ENCODE measurements at regions not wholly inside any gene's neighbourhood (a gene's known extent, or its start where the extent isn't known, plus 50 kb on each side); places are given as distances from the start of the nearest gene placed in this dataset.
"Not testable (repeated sequence)": the region's sequence is repeated elsewhere in the genome, so short reads cannot be mapped to it uniquely, and the experiment has no call there.

DNA sequence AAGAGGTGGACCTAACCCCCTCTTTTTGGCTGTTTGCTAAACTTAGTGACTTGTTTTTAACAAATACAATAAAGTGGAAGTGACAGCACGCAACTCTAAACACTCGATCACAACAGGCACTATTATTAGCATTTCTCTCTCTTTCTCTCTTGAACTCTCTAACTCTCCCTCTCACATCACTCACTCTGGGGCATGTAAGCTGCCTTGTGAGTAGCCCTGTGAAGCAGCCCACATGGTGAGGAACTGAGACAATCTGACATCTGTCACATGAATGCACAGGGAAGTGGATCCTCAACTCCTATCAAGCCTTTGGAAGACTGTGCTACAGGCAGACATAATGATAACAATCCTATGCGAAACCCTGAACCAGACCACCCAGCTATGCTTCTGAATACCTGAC is 609.0 kb upstream of the CNTN5 start:
- no peaks in the 10 kb centered on the region for H3K36me3 Mint-ChIP-seq
- ATAC-seq (ENCODE audit: low read depth) (no peak), DNase-seq (no peak)
- no peaks in the 10 kb centered on the region for H3K4me1 Mint-ChIP-seq
- no peaks in the 10 kb centered on the region for H3K27me3 Mint-ChIP-seq
- H3K9me3 Mint-ChIP-seq = peaks cover 2% of the 10 kb centered on the region
- H3K4me3 Mint-ChIP-seq = no peak overlapping the region
- H3K27ac Mint-ChIP-seq = no peak overlapping the region
- POLR2A ChIA-PET = no interaction called here

DNA sequence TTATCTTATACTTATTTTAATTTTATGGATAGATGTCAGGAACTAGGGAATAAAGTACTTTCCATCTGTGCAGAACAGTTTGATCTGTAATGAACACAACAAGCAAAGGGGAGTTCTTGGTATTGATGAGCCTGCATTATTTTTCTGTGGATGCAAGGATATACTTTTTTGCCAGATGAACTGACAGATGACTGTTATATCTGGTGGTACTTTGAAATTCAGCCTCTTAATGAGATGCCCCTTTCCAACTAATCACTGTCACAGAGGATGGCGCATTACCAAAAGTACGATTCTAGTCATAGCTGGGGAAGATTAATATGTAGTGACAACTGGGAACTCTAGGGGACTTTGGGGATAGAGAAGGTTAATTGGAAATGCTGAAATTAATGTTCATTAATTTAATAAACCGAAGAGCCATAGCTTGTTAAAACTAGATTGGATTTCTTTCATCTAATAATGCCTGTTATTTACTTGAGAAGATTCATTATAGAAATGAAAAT is 603.4 kb upstream of the CNTN5 start:
- DNase-seq (no peak), ATAC-seq (ENCODE audit: low read depth) (no peak)
- no peaks in the 10 kb centered on the region for H3K36me3 Mint-ChIP-seq
- H3K4me1 Mint-ChIP-seq = no peaks in the 10 kb centered on the region
- peaks cover 6% of the 10 kb centered on the region for H3K9me3 Mint-ChIP-seq
- POLR2A ChIA-PET = no interaction called here
- no peaks in the 10 kb centered on the region for H3K27me3 Mint-ChIP-seq
- H3K27ac Mint-ChIP-seq = no peak overlapping the region
- no peak overlapping the region for H3K4me3 Mint-ChIP-seq

DNA sequence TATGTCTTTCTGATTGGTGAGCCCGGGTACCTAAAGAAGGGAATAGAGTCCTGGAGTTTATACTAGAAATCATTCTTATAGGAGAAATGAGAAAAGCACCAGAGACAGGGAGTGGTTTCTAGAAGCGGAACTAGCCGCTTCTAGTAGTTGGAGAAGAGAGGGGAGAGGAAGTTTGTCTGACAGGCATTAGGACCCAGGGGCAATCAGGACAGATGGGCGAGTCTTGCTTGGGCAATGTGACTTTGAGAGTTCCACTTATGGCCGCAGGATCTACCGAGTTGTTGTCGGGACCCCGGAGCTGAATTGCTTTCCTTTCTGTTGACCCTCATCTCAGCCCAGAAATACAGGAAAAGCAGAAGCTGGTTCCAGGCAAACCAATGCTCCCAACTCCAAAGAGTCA is 596.8 kb upstream of the CNTN5 start:
- ATAC-seq (ENCODE audit: low read depth) = no peak
- POLR2A ChIA-PET = no interaction called here
- peaks cover 8% of the 10 kb centered on the region for H3K9me3 Mint-ChIP-seq

DNA sequence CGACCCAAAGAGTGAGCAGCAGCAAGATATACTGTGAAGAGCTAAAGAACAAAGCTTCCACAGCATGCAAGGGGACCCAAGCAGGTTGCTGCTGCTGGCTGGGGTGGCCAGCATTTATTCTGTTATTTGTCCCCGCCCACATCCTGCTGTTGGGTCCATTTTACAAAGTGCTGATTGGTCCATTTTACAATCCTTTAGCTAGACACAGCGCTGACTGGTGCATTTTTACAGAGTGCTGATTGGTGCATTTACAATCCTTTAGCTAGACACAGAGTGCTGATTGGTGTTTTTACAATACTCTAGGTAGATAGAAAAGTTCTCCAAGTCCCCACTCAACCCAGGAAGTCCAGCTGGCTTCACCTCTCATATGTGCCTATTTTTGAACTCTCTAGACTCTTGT is 596.0 kb upstream of the CNTN5 start:
- H3K27ac Mint-ChIP-seq; ATAC-seq (ENCODE audit: low read depth); H3K4me3 Mint-ChIP-seq; H3K27me3 Mint-ChIP-seq; DNase-seq; H3K36me3 Mint-ChIP-seq; H3K4me1 Mint-ChIP-seq; POLR2A ChIA-PET: not testable (repeated sequence)
- H3K9me3 Mint-ChIP-seq = peaks cover 11% of the 10 kb centered on the region

More for the DNA sequence above, 596.8 kb upstream of the CNTN5 start:
- Mint-ChIP-seq H3K4me1 (no peaks in the 10 kb centered on the region), H3K27me3 (no peaks in the 10 kb centered on the region), H3K27ac (no peak overlapping the region), H3K36me3 (no peaks in the 10 kb centered on the region), H3K4me3 (no peak overlapping the region)
- DNase-seq = no peak

DNA sequence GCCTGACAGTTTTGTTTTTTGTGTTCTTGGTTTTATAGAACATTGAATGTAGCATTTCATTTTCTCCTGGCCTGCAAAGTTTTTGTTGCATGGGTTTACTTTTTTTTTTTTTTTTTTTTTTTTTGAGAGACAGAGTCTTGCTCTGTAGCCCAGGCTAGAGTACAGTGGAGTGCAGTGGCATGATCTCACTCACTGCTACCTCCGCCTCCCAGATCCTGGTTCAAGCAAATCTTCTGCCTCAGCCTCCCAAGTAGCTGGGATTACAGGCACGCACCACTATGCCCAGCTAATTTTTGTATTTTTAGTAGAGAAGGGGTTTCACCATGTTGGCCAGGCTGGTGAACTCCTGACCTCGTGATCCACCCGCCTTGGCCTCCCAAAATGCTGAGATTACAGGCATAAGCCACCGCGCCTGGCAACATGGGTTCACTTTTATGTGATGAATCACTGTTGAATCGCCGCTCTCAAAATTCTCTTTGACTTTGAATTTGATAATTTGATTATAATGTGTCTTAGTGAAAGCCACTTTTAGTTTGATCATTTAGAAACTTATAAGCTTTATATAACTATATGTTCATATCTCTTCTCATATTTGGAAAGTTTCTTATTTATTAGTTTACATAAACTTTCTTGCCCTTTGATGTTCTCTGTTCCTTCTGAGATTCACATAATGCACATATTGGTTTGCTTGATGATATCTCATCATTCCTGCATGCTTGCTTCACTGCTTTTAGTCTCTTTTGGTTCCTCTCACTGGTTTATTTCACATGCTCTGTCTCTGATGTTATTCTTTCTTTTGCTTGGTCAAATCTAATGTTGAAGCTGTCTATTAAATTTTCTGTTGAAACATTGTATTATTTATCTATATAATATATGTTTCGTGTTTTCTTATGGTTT is 589.0 kb upstream of the CNTN5 start:
- Mint-ChIP-seq H3K4me3 (no peak overlapping the region), H3K27ac (no peak overlapping the region), H3K36me3 (no peaks in the 10 kb centered on the region), H3K4me1 (no peaks in the 10 kb centered on the region), H3K27me3 (no peaks in the 10 kb centered on the region), H3K9me3 (peaks cover 6% of the 10 kb centered on the region)
- no peak for ATAC-seq (ENCODE audit: low read depth)
- POLR2A ChIA-PET = no interaction called here
- no peak for DNase-seq

DNA sequence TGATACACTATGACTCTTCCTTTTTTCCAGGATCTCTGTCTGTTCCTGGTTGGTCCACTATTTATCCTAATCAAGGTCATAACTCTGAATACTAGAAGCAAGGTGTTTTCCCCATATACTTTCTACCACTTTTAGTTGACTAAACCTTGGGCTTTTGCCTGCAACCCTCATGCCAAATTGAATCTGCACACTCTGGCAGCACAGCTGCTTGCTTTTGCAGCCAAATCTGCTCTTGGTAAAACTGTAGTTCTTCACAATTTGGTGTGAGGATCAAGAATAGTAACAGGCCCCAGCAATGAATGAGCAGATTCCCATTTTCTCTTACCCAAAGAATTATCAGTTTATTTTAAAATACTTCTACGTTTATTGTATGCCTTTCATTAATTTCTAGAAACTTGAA is 586.5 kb upstream of the CNTN5 start:
- Mint-ChIP-seq H3K36me3 (no peaks in the 10 kb centered on the region), H3K27me3 (no peaks in the 10 kb centered on the region), H3K9me3 (peaks cover 4% of the 10 kb centered on the region), H3K27ac (no peak overlapping the region), H3K4me1 (no peaks in the 10 kb centered on the region), H3K4me3 (no peak overlapping the region)
- ATAC-seq (ENCODE audit: low read depth) (no peak), DNase-seq (no peak)
- POLR2A ChIA-PET = no interaction called here

DNA sequence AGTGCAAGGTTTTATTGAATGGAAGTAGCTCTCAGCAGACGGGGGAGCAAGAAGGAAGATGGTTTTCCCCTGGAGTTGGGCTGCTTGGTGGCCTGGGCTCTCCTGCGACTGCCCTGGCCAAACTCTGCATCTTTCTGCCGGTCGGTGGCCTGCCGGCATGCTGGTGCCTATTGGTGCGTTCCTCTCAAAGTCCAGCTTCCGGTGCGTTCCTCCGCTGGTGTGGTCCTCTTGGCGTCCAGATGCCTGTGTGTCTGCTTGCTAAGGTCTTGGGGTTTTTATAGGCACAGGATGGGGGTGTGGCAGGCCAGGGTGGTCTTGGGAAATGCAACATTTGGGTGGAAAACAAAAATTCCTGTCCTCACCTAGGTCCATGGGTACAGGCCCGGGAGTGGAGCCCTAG is 567.4 kb upstream of the CNTN5 start:
- DNase-seq (no peak), ATAC-seq (ENCODE audit: low read depth) (no peak)
- POLR2A ChIA-PET = no interaction called here
- no peak overlapping the region for H3K4me3 Mint-ChIP-seq
- peaks cover 2% of the 10 kb centered on the region for H3K9me3 Mint-ChIP-seq
- no peaks in the 10 kb centered on the region for H3K4me1 Mint-ChIP-seq
- no peak overlapping the region for H3K27ac Mint-ChIP-seq
- no peaks in the 10 kb centered on the region for H3K36me3 Mint-ChIP-seq
- no peaks in the 10 kb centered on the region for H3K27me3 Mint-ChIP-seq

DNA sequence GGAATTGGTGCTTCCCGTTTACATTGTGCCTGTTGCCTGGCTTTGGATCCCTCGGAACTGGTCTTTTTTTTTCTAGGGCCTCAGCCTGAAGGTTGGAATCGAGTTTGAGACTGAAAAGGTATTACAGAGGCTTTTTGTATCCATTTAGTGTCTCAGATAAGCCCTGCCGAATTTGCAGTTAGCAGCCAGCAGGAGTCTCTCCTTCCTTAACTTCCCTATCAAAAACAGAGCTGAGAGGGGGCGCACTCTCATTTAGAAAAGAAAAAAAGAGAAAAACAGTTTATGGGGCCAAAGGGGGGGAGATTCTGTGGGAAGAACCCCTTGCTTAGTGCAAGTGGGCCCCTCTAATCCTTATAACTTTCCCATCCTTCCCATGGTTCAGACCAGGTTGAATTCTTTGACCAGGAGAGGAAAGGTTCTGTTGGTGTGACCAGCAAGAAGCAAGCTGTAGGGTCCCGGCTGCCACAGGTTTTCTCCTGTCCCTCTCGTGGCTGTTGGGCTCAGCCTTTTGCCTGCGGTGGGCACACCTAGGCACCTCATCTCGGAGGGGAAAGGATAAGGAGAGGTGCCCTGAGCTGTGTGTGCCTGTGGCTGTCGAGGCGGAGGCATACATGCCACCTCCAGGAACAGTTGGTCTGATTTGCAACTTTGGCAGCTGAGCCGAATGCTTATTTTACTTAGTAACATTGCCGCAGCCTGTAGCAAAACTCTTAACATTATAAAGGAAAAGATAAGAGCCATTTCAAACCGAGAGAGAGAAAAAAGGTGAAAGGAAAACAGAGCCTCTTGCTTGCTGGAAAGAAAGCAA is 565.0 kb upstream of the CNTN5 start:
- no peaks in the 10 kb centered on the region for H3K27me3 Mint-ChIP-seq
- POLR2A ChIA-PET = no interaction called here
- H3K36me3 Mint-ChIP-seq = no peaks in the 10 kb centered on the region
- H3K4me3 Mint-ChIP-seq = no peak overlapping the region
- no peak for ATAC-seq (ENCODE audit: low read depth)
- no peak overlapping the region for H3K27ac Mint-ChIP-seq
- no peak for DNase-seq
- no peaks in the 10 kb centered on the region for H3K4me1 Mint-ChIP-seq
- H3K9me3 Mint-ChIP-seq = peaks cover 3% of the 10 kb centered on the region

DNA sequence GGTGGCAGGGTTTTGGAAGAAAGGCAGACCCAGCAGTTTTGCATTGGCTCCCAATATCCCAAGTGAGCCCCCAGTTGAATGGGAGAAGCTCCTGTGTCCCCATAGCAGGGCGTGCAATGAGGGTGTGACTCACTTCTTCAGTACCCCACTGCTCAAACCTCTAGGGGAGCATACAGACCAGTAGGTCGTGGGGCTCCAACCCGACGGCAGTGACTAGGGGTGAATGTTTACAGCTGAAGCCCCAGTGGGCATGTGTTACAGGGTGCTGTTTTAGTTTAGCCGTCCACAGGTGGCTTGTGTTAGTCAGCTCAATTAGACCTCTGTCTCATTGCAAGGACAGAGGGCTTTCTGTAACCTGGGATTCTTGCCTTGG is 564.5 kb upstream of the CNTN5 start:
- ATAC-seq (ENCODE audit: low read depth) (no peak), DNase-seq (no peak)
- H3K4me1 Mint-ChIP-seq = no peaks in the 10 kb centered on the region
- H3K36me3 Mint-ChIP-seq = no peaks in the 10 kb centered on the region
- no peak overlapping the region for H3K27ac Mint-ChIP-seq
- no peaks in the 10 kb centered on the region for H3K27me3 Mint-ChIP-seq
- H3K4me3 Mint-ChIP-seq = no peak overlapping the region
- peaks cover 5% of the 10 kb centered on the region for H3K9me3 Mint-ChIP-seq
- POLR2A ChIA-PET = no interaction called here

DNA sequence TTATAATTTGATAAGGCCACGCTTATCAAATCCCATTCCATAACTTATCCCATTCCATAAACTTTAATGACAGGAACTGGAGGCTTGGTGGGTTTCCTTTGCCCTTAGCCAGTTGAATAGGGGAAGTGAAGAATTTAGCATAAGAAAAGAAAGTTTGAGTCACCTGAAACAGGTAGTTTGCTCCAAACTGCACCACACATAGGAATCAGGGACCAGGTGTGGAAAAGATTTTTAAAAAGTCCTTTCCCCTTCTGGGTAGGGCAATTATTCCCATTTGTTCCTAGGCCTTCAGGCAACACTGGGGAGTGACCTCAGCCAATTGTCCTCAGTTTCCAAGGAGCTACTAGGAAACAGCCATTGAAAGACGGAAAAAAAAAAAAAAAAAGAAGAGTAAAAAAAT is 525.7 kb upstream of the CNTN5 start:
- Mint-ChIP-seq H3K9me3 (no peaks in the 10 kb centered on the region), H3K4me1 (no peaks in the 10 kb centered on the region), H3K4me3 (no peak overlapping the region), H3K36me3 (no peaks in the 10 kb centered on the region), H3K27me3 (no peaks in the 10 kb centered on the region), H3K27ac (no peak overlapping the region)
- ATAC-seq (ENCODE audit: low read depth) (no peak), DNase-seq (no peak)
- POLR2A ChIA-PET = no interaction called here

DNA sequence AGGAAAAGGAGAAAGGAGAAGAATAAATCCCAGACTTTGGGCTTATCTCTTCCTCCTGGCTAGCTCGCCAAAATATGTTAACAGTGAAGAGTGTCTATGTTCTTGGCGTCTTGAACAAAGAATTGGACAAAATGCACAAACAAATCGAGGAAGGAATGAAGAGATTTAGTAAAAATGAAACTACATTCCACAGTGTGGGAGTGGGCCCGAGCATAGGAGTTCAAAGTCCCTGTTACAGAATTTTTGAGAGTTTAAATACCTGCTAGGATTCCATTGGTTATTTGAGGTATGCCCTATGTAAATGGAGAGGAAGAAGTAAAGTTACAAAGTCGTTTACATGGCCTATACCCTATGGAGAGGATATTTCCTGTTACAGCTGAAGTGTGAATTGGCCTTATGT is 525.1 kb upstream of the CNTN5 start:
- DNase-seq (no peak), ATAC-seq (ENCODE audit: low read depth) (no peak)
- no peaks in the 10 kb centered on the region for H3K9me3 Mint-ChIP-seq
- H3K27ac Mint-ChIP-seq = no peak overlapping the region
- H3K4me3 Mint-ChIP-seq = no peak overlapping the region
- no peaks in the 10 kb centered on the region for H3K36me3 Mint-ChIP-seq
- no peaks in the 10 kb centered on the region for H3K27me3 Mint-ChIP-seq
- H3K4me1 Mint-ChIP-seq = no peaks in the 10 kb centered on the region
- POLR2A ChIA-PET = no interaction called here

DNA sequence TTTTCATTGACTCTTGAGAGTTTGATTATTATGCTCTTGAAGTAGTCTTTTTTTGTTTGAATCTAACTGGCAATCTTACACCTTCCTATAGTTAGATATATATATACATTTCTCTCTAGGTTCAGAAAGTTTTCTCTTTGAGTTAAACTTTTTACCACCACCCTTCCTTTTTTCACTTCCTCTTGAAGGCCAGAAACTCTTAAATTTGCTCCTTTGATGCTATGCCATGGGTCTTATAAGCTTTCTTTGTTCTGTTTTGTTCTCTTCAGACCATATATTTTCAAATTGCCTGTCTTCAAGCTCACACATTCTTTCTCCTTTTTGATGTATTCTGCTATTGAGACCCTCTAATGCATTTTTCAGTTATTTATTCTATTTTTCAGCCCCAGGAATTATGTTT is 513.5 kb upstream of the CNTN5 start:
- H3K27me3 Mint-ChIP-seq = no peaks in the 10 kb centered on the region
- H3K36me3 Mint-ChIP-seq = no peaks in the 10 kb centered on the region
- no peak for ATAC-seq (ENCODE audit: low read depth)
- no peak for DNase-seq
- POLR2A ChIA-PET = no interaction called here
- H3K27ac Mint-ChIP-seq = no peak overlapping the region
- H3K9me3 Mint-ChIP-seq = peaks cover 6% of the 10 kb centered on the region
- no peak overlapping the region for H3K4me3 Mint-ChIP-seq
- no peaks in the 10 kb centered on the region for H3K4me1 Mint-ChIP-seq

DNA sequence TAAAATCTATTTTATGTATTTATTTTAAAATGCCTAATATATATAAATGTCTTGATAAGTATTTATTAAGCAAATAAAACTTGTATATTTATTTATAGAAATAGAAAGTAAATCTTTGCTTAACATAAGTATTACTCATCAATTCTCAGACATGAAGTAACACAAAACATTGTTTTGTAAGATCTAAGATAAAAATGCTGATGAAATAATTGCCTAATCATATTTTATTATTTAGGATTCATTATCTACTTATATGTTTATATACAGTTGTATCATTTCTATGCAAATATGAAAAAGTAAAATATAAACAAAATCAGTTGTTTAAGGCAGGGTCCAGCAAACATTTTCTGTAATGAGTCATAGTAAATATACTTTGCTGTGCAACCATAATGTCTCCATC is 507.8 kb upstream of the CNTN5 start:
- H3K4me1 Mint-ChIP-seq = no peaks in the 10 kb centered on the region
- peaks cover 12% of the 10 kb centered on the region for H3K9me3 Mint-ChIP-seq
- no peak for ATAC-seq (ENCODE audit: low read depth)
- POLR2A ChIA-PET = no interaction called here
- no peak for DNase-seq
- no peak overlapping the region for H3K4me3 Mint-ChIP-seq
- no peak overlapping the region for H3K27ac Mint-ChIP-seq
- H3K27me3 Mint-ChIP-seq = no peaks in the 10 kb centered on the region
- no peaks in the 10 kb centered on the region for H3K36me3 Mint-ChIP-seq

DNA sequence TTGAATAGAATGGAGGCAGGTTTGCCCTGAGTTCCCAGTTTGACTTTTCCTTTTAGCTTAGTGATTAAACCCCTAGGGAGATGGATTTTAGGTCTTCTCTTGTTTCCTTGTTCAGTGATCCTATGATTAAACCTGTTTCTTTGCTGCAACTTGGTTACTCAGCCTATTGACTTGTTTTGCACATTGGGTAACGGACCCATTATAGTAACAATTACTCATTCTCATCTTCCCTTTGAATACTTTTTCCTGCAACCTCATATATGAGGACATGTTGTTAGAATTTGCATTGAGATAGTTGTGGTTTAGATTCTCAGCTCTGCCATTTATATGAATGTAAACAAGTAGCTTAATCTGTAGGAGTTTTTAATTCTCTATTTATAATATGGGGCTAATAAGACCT is 489.2 kb upstream of the CNTN5 start:
- no peak for ATAC-seq (ENCODE audit: low read depth)
- H3K27me3 Mint-ChIP-seq = no peaks in the 10 kb centered on the region
- H3K27ac Mint-ChIP-seq = no peak overlapping the region
- H3K9me3 Mint-ChIP-seq = no peaks in the 10 kb centered on the region
- no peaks in the 10 kb centered on the region for H3K36me3 Mint-ChIP-seq
- no peak for DNase-seq
- no peak overlapping the region for H3K4me3 Mint-ChIP-seq
- H3K4me1 Mint-ChIP-seq = no peaks in the 10 kb centered on the region
- POLR2A ChIA-PET = no interaction called here

All from activated naive CD8-positive, alpha-beta T cell treated with anti-CD3 and anti-CD28 coated beads, Interleukin-2, amount 10 ng/mL, durations not matched to agents 7 days and 5 days (primary cell).